ENCODE measurements at regions not wholly inside any gene's neighbourhood (a gene's known extent, or its start where the extent isn't known, plus 50 kb on each side); places are given as distances from the start of the nearest gene placed in this dataset.

- no peak for TF ChIP-seq CTCF (conservative IDR thresholded peaks at IDR 0.05; ENCODE audit: low read length)
- no peak for TF ChIP-seq EZH2phosphoT487 (IDR thresholded peaks at IDR 0.05; ENCODE audit: borderline replicate concordance)
Measured at GRCh38 chr9:130785053-130785452, 50.0 kb upstream of the ABL1 start.

Measured in Loucy (cell line).